Globus pallidus (tissue), 1 donor: ENCODE measurements at regions not wholly inside any gene's neighbourhood (a gene's known extent, or its start where the extent isn't known, plus 50 kb on each side); places are given as distances from the start of the nearest gene placed in this dataset.

Source experiments
- DNase-seq: peaks from one replicate; pipeline ENCODE4 v3.0.0-alpha.2; 2015; ENCODE audit warnings: low spot score

- DNase-seq = no peak
These were observed 391.2 kb downstream of the BCAT1 start for GRCh38 chr12:24557738-24558137.

- no peak for DNase-seq
These were observed 393.2 kb downstream of the BCAT1 start for GRCh38 chr12:24555730-24556129.

- DNase-seq = peak; percentile 26
These were observed 394.1 kb downstream of the BCAT1 start for GRCh38 chr12:24554612-24555295.

- DNase-seq = no peak
These were observed 395.6 kb downstream of the BCAT1 start for GRCh38 chr12:24553259-24553658.

- DNase-seq = no peak
These were observed 397.6 kb downstream of the BCAT1 start for GRCh38 chr12:24551163-24551786.

GRCh38 chr12:24550609-24551008 is 398.3 kb downstream of the BCAT1 start:
- no peak for DNase-seq

GRCh38 chr12:24546661-24547060 is 402.2 kb downstream of the BCAT1 start:
- DNase-seq = no peak

- DNase-seq = no peak
These were observed 402.8 kb downstream of the BCAT1 start for GRCh38 chr12:24546084-24546483.

GRCh38 chr12:24544368-24544767 is 404.5 kb downstream of the BCAT1 start:
- no peak for DNase-seq

- no peak for DNase-seq
These were observed 407.6 kb downstream of the BCAT1 start for GRCh38 chr12:24541193-24541871.

- DNase-seq = no peak
These were observed 409.3 kb downstream of the BCAT1 start for GRCh38 chr12:24539646-24540045.

- DNase-seq = no peak
These were observed 411.6 kb downstream of the BCAT1 start for GRCh38 chr12:24537083-24537860.

- DNase-seq = no peak
These were observed 413.4 kb downstream of the BCAT1 start for GRCh38 chr12:24535334-24536069.

- DNase-seq = no peak
These were observed 414.3 kb downstream of the BCAT1 start for GRCh38 chr12:24534622-24535021.

- no peak for DNase-seq
These were observed 415.1 kb downstream of the BCAT1 start for GRCh38 chr12:24533716-24534352.

- DNase-seq = no peak
These were observed 418.2 kb downstream of the BCAT1 start for GRCh38 chr12:24530689-24531088.

GRCh38 chr12:24527102-24527501 is 421.8 kb downstream of the BCAT1 start:
- no peak for DNase-seq

- DNase-seq = no peak
These were observed 426.2 kb downstream of the BCAT1 start for GRCh38 chr12:24522736-24523135.

GRCh38 chr12:24519759-24520158 is 429.1 kb downstream of the BCAT1 start:
- DNase-seq = no peak

GRCh38 chr12:24517000-24517399 is 431.9 kb downstream of the BCAT1 start:
- DNase-seq = no peak

- DNase-seq = no peak
These were observed 438.2 kb downstream of the BCAT1 start for GRCh38 chr12:24510581-24511125.
